Nucleus accumbens (tissue), 56 donors: ENCODE measurements at regions not wholly inside any gene's neighbourhood (a gene's known extent, or its start where the extent isn't known, plus 50 kb on each side); places are given as distances from the start of the nearest gene placed in this dataset.
"Not testable (repeated sequence)": the region's sequence is repeated elsewhere in the genome, so short reads cannot be mapped to it uniquely, and the experiment has no call there.

Experiments
- DNase-seq, 56 donors: peaks; one replicate each; lab custom pipeline; 2025; lab: John Stamatoyannopoulos, UW

GRCh38 chr7:119223930-119224329 lies 999.4 kb downstream of the ANKRD7 start:
- no peak for DNase-seq

GRCh38 chr7:119228482-119228881 lies 1004.0 kb downstream of the ANKRD7 start:
- no peak for DNase-seq

- DNase-seq: no peak
Measured at GRCh38 chr7:119232091-119232490, 1007.6 kb downstream of the ANKRD7 start.

DNA sequence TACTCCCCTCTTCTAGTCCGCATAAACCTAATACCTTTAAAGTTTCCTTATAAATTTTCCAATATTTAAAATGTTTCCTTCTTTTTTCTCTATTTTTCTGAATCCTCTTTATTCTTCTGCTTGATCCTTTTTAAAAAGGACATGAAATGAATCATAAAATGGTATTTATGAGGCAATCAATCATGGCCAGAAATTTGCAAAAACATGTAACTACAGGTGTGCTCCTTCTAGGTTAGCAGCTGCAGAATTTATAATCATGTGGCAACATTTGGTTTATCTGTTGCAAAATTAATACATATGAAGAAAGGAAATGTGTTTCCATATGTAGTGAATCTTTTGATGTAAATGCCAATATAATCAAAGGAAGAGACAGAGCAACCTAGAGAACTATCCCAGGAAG lies 1008.5 kb downstream of the ANKRD7 start:
- DNase-seq: no peak

- no peak for DNase-seq
Measured at GRCh38 chr7:119252962-119253361, 1020.0 kb upstream of the KCND2 start.

DNA sequence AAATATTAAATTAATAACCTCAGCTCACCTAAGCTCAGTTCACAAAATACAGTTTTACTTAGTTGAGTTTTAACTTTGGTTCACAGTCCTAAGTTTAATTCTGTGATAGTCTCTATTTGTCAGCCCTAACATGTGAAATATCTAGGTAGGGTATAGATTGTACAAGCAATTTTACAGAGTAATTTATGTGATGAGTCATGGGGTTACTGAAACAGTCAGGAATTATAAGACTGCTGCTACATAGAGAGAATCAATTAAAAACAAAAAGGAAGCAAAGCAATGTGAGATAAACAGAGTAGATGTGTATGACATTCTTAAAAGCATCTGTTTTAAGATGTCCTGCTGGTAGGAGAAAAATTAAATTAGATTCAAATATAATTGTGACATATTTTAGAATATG lies 1018.2 kb upstream of the KCND2 start:
- no peak for DNase-seq

GRCh38 chr7:119256001-119256400 lies 1017.0 kb upstream of the KCND2 start:
- no peak for DNase-seq

DNA sequence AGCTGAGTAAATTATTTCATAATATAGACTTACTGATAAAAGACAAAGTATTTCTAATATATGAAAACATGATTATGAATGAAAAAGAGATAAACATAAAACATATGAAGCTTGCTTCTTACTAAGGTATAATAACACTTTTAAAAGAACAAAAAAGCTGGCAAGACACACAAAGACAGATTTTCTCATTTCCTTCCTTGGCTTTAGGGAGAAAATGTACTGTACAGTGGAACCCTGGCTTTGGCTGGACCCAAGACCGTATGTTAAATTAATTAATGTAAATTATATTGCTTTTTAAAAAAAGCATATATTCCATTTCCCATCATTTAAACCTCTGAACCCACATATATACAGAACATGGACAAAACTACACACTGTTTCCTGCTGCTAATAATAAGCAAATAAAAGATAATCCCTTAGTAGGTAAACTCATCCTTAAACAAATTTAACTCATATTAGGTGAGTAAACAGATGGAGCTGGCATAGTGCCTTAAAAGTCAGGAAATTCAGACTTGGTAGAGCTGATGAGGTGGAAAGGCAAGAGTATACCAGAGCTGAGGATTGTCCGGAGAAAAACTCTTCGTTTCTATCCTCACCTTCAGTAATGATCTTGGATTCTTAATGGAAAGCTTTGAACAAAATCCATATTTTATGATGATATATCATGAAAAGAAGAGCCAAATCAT lies 1016.4 kb upstream of the KCND2 start:
- DNase-seq: no peak

GRCh38 chr7:119266790-119267189 lies 1006.2 kb upstream of the KCND2 start:
- not testable (repeated sequence) for DNase-seq

DNA sequence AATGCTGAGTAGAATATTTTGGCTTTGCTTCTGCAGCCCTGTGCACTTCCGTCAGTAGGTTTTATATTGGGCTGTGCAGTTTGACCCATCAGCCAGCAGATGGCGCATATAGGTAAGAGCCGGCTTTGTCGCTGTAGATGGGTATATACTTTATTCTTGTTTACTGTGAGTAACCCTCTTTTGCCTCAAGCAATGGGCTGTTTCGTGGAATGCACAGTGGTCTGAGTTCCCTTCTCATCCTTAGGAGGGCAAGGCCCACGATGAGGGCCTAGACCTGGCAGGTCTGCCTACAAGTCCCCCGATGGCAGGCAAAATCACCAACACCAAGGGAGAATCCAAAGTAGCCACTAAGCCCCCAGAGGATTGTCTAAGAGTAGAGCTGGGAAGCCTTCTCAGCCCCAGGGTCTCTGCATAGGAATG lies 1002.9 kb upstream of the KCND2 start:
- peak in 26 of 56 donors; percentile 1 to 59 (median 18) for DNase-seq

DNA sequence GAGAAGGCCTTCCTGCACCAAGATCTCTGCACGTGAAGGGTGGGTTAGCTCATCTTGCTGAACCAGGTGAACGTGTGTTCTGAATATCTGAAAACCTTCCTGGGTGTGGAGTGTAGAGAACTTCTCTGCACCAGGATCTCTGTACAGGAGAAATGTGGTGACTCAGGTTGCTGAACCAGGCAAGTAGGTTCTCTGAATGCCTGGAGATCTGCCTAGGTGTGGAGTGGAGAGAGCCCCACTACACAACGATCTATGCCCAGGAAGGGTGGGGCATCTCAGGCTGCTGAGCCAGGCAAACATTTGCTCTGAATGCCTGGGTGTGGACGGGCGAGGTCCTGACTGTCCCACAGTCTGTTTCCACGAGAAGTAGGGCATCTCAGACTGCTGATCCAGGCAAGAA lies 1002.3 kb upstream of the KCND2 start:
- DNase-seq: no peak

DNA sequence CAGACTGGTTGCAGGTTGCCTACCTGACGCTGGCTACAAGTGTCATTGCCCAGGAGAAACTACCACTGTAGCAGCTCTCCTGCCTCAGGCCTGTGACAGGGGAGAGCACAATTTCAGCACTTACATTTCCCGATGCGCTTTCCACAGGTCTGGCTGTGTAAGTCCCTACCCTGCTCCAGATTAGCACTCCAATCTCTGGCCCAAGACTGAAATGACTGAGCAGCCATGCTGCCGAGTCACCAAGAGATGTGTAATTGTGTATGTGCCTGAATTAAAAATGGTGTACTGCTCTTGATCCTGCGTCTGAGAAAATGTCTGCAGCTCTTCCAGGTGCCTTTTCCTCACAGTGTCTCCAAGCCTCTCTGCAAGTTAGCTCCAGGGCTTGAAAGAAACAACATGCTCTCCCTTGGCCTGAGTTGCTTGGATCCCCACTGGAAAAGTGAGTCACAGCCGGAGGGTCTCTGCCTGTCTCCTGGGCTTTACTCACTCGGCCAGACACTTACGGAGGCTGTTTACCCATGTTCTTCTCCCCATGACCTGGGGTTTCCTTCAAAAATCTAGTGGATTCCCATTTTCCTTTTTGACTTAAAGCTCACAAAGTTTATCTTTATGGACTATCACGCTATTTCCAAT lies 1001.7 kb upstream of the KCND2 start:
- DNase-seq: no peak

GRCh38 chr7:119281181-119281846 lies 991.7 kb upstream of the KCND2 start:
- DNase-seq: no peak

DNA sequence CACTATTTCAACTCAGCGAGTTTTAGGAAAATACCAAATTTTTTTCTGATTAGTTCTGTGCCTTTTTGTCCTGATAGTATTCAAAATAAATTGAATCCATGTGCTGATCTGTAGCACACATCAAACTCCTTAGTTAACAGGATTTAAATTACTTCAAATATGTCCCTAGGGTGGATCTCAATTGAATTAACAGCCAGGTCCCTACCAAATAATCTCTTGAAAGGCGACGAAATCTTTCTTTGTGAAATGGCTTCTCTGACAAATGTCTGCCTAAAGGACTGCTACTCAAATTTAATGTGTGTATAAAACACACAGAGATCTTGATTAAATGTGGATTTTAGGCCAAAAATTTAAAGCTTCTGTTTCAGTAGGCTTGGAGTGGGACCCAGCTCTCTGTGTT lies 989.6 kb upstream of the KCND2 start:
- DNase-seq: no peak

GRCh38 chr7:119288416-119288815 lies 984.6 kb upstream of the KCND2 start:
- no peak for DNase-seq

- DNase-seq: not testable (repeated sequence)
Measured at GRCh38 chr7:119300341-119300740, 972.6 kb upstream of the KCND2 start.

DNA sequence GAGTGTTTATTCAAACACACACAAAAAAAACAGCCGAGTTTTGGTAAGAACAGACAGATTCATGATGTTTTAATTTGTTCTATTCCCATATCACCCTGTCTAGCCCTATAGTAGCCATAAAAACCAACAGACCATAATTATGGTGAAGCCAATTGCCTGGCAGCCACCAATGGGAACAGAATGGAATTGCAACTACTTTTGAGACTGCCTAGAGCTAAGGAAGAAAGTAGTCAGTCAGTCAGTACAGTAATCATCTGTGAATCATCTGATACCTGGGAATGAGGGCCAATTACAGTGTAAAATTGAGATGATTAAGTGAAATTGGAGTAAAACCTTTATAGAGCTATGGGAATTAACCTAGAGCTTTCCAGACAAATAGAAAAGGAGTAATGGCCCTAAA lies 952.7 kb upstream of the KCND2 start:
- no peak for DNase-seq

DNA sequence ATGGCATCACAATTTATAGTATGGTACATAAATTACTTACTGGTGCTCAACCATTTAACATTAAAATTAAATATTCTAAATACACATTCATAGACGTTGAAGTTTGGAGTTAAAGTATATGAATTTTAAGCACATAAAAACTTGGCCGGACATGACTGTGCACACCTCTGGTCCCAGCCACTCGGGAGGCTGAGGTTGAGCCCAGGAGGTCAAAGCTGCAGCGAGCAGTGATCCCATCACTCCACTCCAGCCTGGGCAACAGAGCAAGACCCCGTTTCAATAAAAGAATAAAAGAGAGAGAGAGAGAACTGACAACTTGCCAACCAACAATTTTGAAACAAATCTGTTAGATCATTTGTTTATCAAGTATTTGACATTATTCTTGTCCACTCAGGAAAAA lies 943.3 kb upstream of the KCND2 start:
- no peak for DNase-seq

DNA sequence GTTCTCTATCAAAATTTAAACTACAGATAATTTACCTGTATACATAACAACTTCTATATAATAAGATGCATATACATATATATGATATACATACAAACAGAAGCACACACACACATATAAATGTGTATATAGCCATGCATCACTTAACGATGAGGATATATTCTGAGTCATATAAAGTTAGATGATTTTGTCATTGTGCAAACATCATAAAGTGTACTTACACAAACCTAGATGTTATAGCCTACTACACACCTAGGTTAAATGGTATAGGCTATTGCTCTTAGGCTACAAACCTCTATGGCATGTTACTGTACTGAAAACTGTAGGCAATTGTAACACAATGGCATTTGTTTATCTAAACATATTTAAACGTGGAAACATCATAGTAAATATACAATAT lies 937.6 kb upstream of the KCND2 start:
- DNase-seq: no peak

GRCh38 chr7:119341822-119342221 lies 931.2 kb upstream of the KCND2 start:
- DNase-seq: no peak

GRCh38 chr7:119343289-119343688 lies 929.7 kb upstream of the KCND2 start:
- DNase-seq: no peak

DNA sequence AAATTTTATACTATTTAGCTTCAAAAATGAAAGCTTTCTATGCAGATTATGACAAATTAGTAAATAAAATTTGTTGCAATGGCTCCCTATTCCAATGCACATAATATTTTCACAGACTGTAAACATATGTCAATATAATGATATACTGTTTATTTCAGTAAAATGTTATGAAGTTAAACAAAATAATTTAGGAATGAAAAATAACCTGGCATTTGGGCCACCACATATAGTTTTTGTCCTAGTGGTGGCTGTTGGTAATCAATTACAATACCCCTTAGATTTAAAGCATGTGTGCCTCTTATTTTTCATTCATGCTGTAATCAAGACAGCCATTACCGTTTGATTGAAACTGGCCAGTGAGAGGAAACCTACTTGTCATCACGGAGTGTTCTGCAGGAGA lies 928.5 kb upstream of the KCND2 start:
- DNase-seq: no peak
